ENCODE measurements at regions not wholly inside any gene's neighbourhood (a gene's known extent, or its start where the extent isn't known, plus 50 kb on each side); places are given as distances from the start of the nearest gene placed in this dataset.

- Histone ChIP-seq H3K27ac (ENCODE audit: low read length) (no peak overlapping the region), H3K27me3 (ENCODE audit: control insufficient read depth, insufficient read depth, low read length) (no peaks in the 10 kb centered on the region), H3K4me3 (ENCODE audit: low read length) (no peak overlapping the region), H3K4me1 (ENCODE audit: control insufficient read depth, insufficient read depth, low read length) (no peaks in the 10 kb centered on the region), H3K36me3 (ENCODE audit: control insufficient read depth, insufficient read depth, low read length) (no peaks in the 10 kb centered on the region), H3K9me3 (ENCODE audit: control insufficient read depth, insufficient read depth, low read length) (peaks cover 2% of the 10 kb centered on the region)
- no peak for ATAC-seq
- no peak for DNase-seq
- intact Hi-C loops (cut with micrococcal nuclease) = no loop called here
- H3K36me3 Mint-ChIP-seq = no peaks in the 10 kb centered on the region
- H3K27ac Mint-ChIP-seq = no peak overlapping the region
- H3K4me1 Mint-ChIP-seq = no peaks in the 10 kb centered on the region
- no peaks in the 10 kb centered on the region for H3K27me3 Mint-ChIP-seq (ENCODE audit: low read depth in 2 of 2)
- TF ChIP-seq CTCF (IDR thresholded peaks at IDR 0.05) = no peak
- peaks cover 2 to 5% of the 10 kb centered on the region in 2 donors for H3K9me3 Mint-ChIP-seq
- WGBS (ENCODE audit: insufficient coverage) = no CpG with 5 or more reads among the region's 1 CpG
- no peak overlapping the region for H3K4me3 Mint-ChIP-seq
Measured at GRCh38 chr16:75929046-75929445, 202.8 kb upstream of the CPHXL start.

DNA sequence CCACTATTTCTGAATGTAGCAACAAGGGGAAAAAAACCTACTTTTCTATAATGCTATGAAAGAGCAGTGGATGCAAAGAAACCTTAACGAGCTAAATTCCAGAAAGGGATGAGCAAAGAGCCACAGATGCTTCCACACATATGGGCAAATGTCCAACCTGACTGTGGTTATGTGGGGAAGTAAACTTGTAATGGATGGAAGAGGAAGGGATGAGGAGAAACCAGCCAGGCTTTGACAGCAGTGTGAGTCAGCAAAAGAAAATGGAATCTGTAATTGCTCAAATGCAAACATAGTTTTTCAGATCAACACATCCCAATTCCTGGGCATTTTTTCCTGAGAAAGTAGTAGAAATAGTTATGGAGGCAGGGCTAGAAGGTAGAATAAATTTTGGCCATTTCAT lies 204.8 kb upstream of the CPHXL start:
- Mint-ChIP-seq H3K9me3 (peaks cover 2 to 5% of the 10 kb centered on the region in 2 donors), H3K4me3 (no peak overlapping the region), H3K36me3 (no peaks in the 10 kb centered on the region), H3K4me1 (no peaks in the 10 kb centered on the region), H3K27me3 (ENCODE audit: low read depth in 2 of 2) (no peaks in the 10 kb centered on the region), H3K27ac (no peak overlapping the region)
- ATAC-seq = no peak
- H3K27ac ChIP-seq (ENCODE audit: low read length) = no peak overlapping the region
- no peaks in the 10 kb centered on the region for H3K4me1 ChIP-seq (ENCODE audit: control insufficient read depth, insufficient read depth, low read length)
- H3K4me3 ChIP-seq (ENCODE audit: low read length) = no peak overlapping the region
- WGBS (ENCODE audit: insufficient coverage) = 46% methylated on average over 1 of the region's 1 CpG
- no peak for TF ChIP-seq CTCF (IDR thresholded peaks at IDR 0.05)
- H3K27me3 ChIP-seq (ENCODE audit: control insufficient read depth, insufficient read depth, low read length) = no peaks in the 10 kb centered on the region
- H3K36me3 ChIP-seq (ENCODE audit: control insufficient read depth, insufficient read depth, low read length) = no peaks in the 10 kb centered on the region
- intact Hi-C loops (cut with micrococcal nuclease) = no loop called here
- no peak for DNase-seq
- H3K9me3 ChIP-seq (ENCODE audit: control insufficient read depth, insufficient read depth, low read length) = no peaks in the 10 kb centered on the region

- intact Hi-C loops (cut with micrococcal nuclease) = no loop called here
- peaks cover 2 to 5% of the 10 kb centered on the region in 2 donors for H3K9me3 Mint-ChIP-seq
- no peaks in the 10 kb centered on the region for H3K4me1 ChIP-seq (ENCODE audit: control insufficient read depth, insufficient read depth, low read length)
- no peak overlapping the region for H3K27ac Mint-ChIP-seq
- no peak overlapping the region for H3K4me3 Mint-ChIP-seq
- ATAC-seq (no peak), DNase-seq (no peak)
- no peaks in the 10 kb centered on the region for H3K36me3 ChIP-seq (ENCODE audit: control insufficient read depth, insufficient read depth, low read length)
- no peak overlapping the region for H3K4me3 ChIP-seq (ENCODE audit: low read length)
- H3K36me3 Mint-ChIP-seq = no peaks in the 10 kb centered on the region
- no peaks in the 10 kb centered on the region for H3K27me3 Mint-ChIP-seq (ENCODE audit: low read depth in 2 of 2)
- WGBS (ENCODE audit: insufficient coverage) = no CpG with 5 or more reads among the region's 1 CpG
- no peaks in the 10 kb centered on the region for H3K4me1 Mint-ChIP-seq
- H3K27ac ChIP-seq (ENCODE audit: low read length) = no peak overlapping the region
- TF ChIP-seq CTCF (IDR thresholded peaks at IDR 0.05) = no peak
- no peaks in the 10 kb centered on the region for H3K27me3 ChIP-seq (ENCODE audit: control insufficient read depth, insufficient read depth, low read length)
- H3K9me3 ChIP-seq (ENCODE audit: control insufficient read depth, insufficient read depth, low read length) = no peaks in the 10 kb centered on the region
Measured at GRCh38 chr16:75931970-75932369, 205.7 kb upstream of the CPHXL start.

GRCh38 chr16:75938818-75939217 lies 212.5 kb upstream of the CPHXL start:
- no peak overlapping the region for H3K4me3 Mint-ChIP-seq

More at GRCh38 chr16:75938818-75939217, 212.5 kb upstream of the CPHXL start:
- ATAC-seq = no peak
- Histone ChIP-seq H3K4me3 (ENCODE audit: low read length) (no peak overlapping the region), H3K27ac (ENCODE audit: low read length) (no peak overlapping the region), H3K9me3 (ENCODE audit: control insufficient read depth, insufficient read depth, low read length) (no peaks in the 10 kb centered on the region), H3K36me3 (ENCODE audit: control insufficient read depth, insufficient read depth, low read length) (no peaks in the 10 kb centered on the region), H3K4me1 (ENCODE audit: control insufficient read depth, insufficient read depth, low read length) (no peaks in the 10 kb centered on the region), H3K27me3 (ENCODE audit: control insufficient read depth, insufficient read depth, low read length) (no peaks in the 10 kb centered on the region)
- H3K9me3 Mint-ChIP-seq = peaks cover 0 to 2% of the 10 kb centered on the region in 2 donors
- H3K27me3 Mint-ChIP-seq (ENCODE audit: low read depth in 2 of 2) = no peaks in the 10 kb centered on the region
- H3K36me3 Mint-ChIP-seq = no peaks in the 10 kb centered on the region
- intact Hi-C loops (cut with micrococcal nuclease) = no loop called here
- TF ChIP-seq CTCF (IDR thresholded peaks at IDR 0.05) = no peak
- H3K4me1 Mint-ChIP-seq = no peaks in the 10 kb centered on the region
- H3K27ac Mint-ChIP-seq = no peak overlapping the region
- DNase-seq = no peak
- WGBS (ENCODE audit: insufficient coverage) = 85% methylated on average over 8 of the region's 8 CpGs

Data from natural killer cell (primary cell).